Mucosa of descending colon (tissue), 3 donors: ENCODE measurements at regions not wholly inside any gene's neighbourhood (a gene's known extent, or its start where the extent isn't known, plus 50 kb on each side); places are given as distances from the start of the nearest gene placed in this dataset.
"Not testable (repeated sequence)": the region's sequence is repeated elsewhere in the genome, so short reads cannot be mapped to it uniquely, and the experiment has no call there.

Source experiments
- ATAC-seq: fragments of 200-7000 bp; cut with Tn5 transposase; one replicate; pipeline ENCODE4 v1.9.1; 2020; ENCODE audit warnings: mild to moderate bottlenecking, moderate library complexity
- DNase-seq, 3 donors: peaks; one replicate each; pipeline ENCODE4 v3.0.0-alpha.2; 2020
- H3K36me3 ChIP-seq: fragments of 200-600 bp; one replicate; pipeline ENCODE4 v1.8.0; 2021; ENCODE audit warnings: low read depth, mild to moderate bottlenecking
- H3K4me1 ChIP-seq: fragments of 200-600 bp; one replicate; pipeline ENCODE4 v1.8.0; 2021; ENCODE audit warnings: low read depth, mild to moderate bottlenecking
- H3K4me3 ChIP-seq: fragments of 200-600 bp; one replicate; pipeline ENCODE4 v1.8.0; 2021; ENCODE audit warnings: mild to moderate bottlenecking
- H3K9me3 ChIP-seq: fragments of 200-600 bp; one replicate; pipeline ENCODE4 v1.8.0; 2021; ENCODE audit warnings: mild to moderate bottlenecking
- intact Hi-C, 2 donors: fragments of 100-400 bp; cut with DNase I in 1 of 2; cut with micrococcal nuclease in 1 of 2; formaldehyde crosslinking; loops; one replicate each; pipeline versions ENCODE4 v1.11.0 to v1.11.1; 2022; cut with DNase I, micrococcal nuclease
- TF ChIP-seq, protein P1 (sequence below): fragments of 200-600 bp; IDR thresholded peaks from one replicate; pipeline ENCODE4 v1.8.0; 2022; ENCODE audit warnings: antibody characterized with exemption, mild to moderate bottlenecking
- donor health status: DM: no; HTN: no; CAD: no; lungs with moderate emphysema.
- donor health status: DM: no; HTN: no; CAD: no.
- donor health status: DM: no; HTN: yes; CAD: no.

DNA sequence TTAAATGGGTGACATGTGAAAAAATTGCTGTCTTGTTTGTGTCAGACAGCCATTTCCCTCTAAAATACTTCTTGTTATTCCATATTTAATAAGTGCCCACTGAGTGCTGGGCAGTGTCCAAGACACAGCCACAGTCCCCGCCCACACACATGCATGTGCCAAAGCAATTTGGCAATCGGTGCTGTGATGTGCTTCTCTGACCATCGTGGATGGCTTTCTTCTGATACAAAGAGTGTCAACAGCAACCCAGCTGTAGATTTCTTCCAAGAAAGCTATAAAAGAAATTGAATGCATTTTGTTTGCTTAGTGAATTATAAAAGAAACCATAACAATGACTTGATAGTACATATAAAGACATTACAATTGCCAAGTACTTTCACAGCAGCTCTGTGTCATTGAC lies 140.5 kb upstream of the ATXN1 start:
- ATAC-seq: peak; percentile 63
- TF ChIP-seq, protein P1, sequence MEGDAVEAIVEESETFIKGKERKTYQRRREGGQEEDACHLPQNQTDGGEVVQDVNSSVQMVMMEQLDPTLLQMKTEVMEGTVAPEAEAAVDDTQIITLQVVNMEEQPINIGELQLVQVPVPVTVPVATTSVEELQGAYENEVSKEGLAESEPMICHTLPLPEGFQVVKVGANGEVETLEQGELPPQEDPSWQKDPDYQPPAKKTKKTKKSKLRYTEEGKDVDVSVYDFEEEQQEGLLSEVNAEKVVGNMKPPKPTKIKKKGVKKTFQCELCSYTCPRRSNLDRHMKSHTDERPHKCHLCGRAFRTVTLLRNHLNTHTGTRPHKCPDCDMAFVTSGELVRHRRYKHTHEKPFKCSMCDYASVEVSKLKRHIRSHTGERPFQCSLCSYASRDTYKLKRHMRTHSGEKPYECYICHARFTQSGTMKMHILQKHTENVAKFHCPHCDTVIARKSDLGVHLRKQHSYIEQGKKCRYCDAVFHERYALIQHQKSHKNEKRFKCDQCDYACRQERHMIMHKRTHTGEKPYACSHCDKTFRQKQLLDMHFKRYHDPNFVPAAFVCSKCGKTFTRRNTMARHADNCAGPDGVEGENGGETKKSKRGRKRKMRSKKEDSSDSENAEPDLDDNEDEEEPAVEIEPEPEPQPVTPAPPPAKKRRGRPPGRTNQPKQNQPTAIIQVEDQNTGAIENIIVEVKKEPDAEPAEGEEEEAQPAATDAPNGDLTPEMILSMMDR: no peak

DNA sequence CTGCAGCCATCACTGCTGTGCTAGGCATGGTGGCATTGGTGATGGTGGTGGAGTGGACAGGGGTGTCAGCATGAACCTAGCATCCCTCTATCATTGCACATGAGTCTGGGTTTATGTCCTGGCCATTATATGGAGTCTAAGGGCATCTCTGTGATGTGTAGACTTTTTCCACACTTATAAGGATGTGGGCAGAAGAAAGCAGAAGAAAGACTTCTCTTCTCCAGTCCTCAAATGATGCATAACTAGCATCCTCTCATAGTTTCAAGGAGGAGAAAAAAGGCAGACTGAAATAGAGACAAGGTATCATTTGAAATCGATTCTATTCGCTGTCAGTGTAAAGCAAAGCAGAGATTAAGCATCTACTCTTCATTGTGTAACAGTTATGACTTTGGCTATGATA lies 140.0 kb upstream of the ATXN1 start:
- DNase-seq (no peak), ATAC-seq (no peak)
- Histone ChIP-seq H3K4me1 (no peaks in the 10 kb centered on the region), H3K9me3 (no peaks in the 10 kb centered on the region), H3K36me3 (no peaks in the 10 kb centered on the region), H3K4me3 (no peak overlapping the region)
- TF ChIP-seq, protein P1: no peak
- intact Hi-C loops: no loop called here

More for the DNA sequence above, 140.5 kb upstream of the ATXN1 start:
- no peaks in the 10 kb centered on the region for H3K36me3 ChIP-seq
- H3K9me3 ChIP-seq: no peaks in the 10 kb centered on the region
- no peak overlapping the region for H3K4me3 ChIP-seq
- intact Hi-C loops: no loop called here
- H3K4me1 ChIP-seq: no peaks in the 10 kb centered on the region
- peak; percentile 47 to 72 (median 61) for DNase-seq

- Histone ChIP-seq H3K4me1 (no peaks in the 10 kb centered on the region), H3K4me3 (no peak overlapping the region), H3K36me3 (no peaks in the 10 kb centered on the region), H3K9me3 (peaks cover 3% of the 10 kb centered on the region)
- DNase-seq (no peak), ATAC-seq (no peak)
- TF ChIP-seq, protein P1: no peak
- intact Hi-C loops: no loop called here
Measured at GRCh38 chr6:16898640-16899396, 137.6 kb upstream of the ATXN1 start.

DNA sequence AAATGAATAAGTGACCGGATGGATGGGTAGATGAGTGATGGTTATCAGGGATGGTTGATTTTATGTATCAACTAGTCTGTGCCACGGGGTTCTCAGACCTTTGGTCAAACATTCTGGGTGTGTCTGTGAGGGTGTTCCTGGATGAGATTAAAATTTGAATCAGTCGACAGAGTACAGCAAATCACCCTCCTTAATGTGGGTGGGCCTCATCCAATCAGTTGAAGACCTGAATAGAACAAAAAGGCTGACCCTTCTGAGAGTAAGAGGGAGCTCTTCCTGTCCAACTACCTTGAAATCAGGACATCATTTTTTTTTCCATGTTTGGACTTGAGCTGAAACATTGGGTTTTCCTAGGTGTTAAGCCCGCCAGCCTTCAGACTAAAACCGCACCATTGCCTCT lies 136.4 kb upstream of the ATXN1 start:
- TF ChIP-seq, protein P1: no peak
- H3K9me3 ChIP-seq: peaks cover 3% of the 10 kb centered on the region
- intact Hi-C loops: no loop called here
- H3K4me1 ChIP-seq: no peaks in the 10 kb centered on the region
- ATAC-seq: no peak
- no peaks in the 10 kb centered on the region for H3K36me3 ChIP-seq
- no peak overlapping the region for H3K4me3 ChIP-seq
- DNase-seq: no peak

GRCh38 chr6:16894301-16894700 lies 133.0 kb upstream of the ATXN1 start:
- H3K9me3 ChIP-seq: peaks cover 3% of the 10 kb centered on the region
- no peaks in the 10 kb centered on the region for H3K36me3 ChIP-seq
- ATAC-seq (no peak), DNase-seq (no peak)
- intact Hi-C loops: no loop called here
- no peaks in the 10 kb centered on the region for H3K4me1 ChIP-seq
- TF ChIP-seq, protein P1: no peak
- H3K4me3 ChIP-seq: no peak overlapping the region

DNA sequence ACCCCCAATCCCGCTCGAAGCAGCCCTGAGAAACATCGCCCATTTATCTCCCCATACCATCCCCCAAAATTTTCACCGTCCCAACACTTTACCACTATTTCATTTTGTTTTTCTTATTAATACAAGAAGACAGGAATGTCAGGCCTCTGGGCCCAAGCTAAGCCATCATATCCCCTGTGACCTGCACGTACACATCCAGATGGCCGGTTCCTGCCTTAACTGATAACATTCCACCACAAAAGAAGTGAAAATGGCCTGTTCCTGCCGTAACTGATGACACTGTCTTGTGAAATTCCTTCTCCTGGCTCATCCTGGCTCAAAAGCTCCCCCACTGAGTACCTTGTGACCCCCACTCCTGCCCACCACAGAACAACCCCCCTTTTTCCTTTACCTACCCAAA lies 129.8 kb upstream of the ATXN1 start:
- H3K36me3 ChIP-seq, ATAC-seq, H3K9me3 ChIP-seq, DNase-seq, H3K4me3 ChIP-seq, intact Hi-C loops, H3K4me1 ChIP-seq: not testable (repeated sequence)
